IMR-90 (cell line): ENCODE measurements at regions not wholly inside any gene's neighbourhood (a gene's known extent, or its start where the extent isn't known, plus 50 kb on each side); places are given as distances from the start of the nearest gene placed in this dataset.

Experiments used
- ATAC-seq: fragments of 200-7000 bp; cut with Tn5 transposase; 2 replicates; pipeline ENCODE4 v1.9.1; 2020; ENCODE audit warnings: low read depth, mild to moderate bottlenecking, moderate library complexity
- BruUV-seq: library from RNA; stranded (reverse); fragments of 400-500 nt; replicated peaks from 2 replicates; lab custom pipeline; 2021; lab: Mats Ljungman, UMichigan
- CTCF ChIA-PET: fragments of 300-600 bp; formaldehyde crosslinking; extraction: SDS; loops from one replicate; lab custom pipeline; 2021; ENCODE audit warnings: antibody characterized with exemption; lab: Yijun Ruan, JAX
- POLR2A ChIA-PET: fragments of 300-600 bp; sonication (Branson Sonifier 250); formaldehyde crosslinking; loops from one replicate; lab custom pipeline; 2022; ENCODE audit warnings: antibody characterized with exemption; ENCODE audit not compliant: unreplicated experiment; lab: Charles Lee
- DNase-seq: peaks from one replicate; pipeline ENCODE4 v3.0.0; 2013
- H2AFZ ChIP-seq: replicated peaks from 2 replicates; pipeline ENCODE3; 2013; ENCODE audit warnings: low read length, mild to moderate bottlenecking; ENCODE audit not compliant: poor library complexity
- H2AK5ac ChIP-seq: 2 replicates; pipeline ENCODE4 v1.6.1; 2013; ENCODE audit warnings: low read depth, low read length, inconsistent platforms
- H2AK9ac ChIP-seq: replicated peaks from 2 replicates; pipeline ENCODE3; 2013; ENCODE audit warnings: mild to moderate bottlenecking, low read depth, low read length, moderate library complexity; ENCODE audit not compliant: poor library complexity
- H2BK120ac ChIP-seq: 2 replicates; pipeline ENCODE4 v1.6.1; 2013; ENCODE audit warnings: low read depth, low read length, inconsistent platforms
- H2BK15ac ChIP-seq: 3 replicates; pipeline ENCODE4 v1.6.1; 2013; ENCODE audit warnings: low read depth, low read length, inconsistent platforms
- H2BK20ac ChIP-seq: 2 replicates; pipeline ENCODE4 v1.6.1; 2013; ENCODE audit warnings: low read depth, mild to moderate bottlenecking, inconsistent platforms, low read length, moderate library complexity
- H2BK5ac ChIP-seq: 2 replicates; pipeline ENCODE4 v1.6.1; 2013; ENCODE audit warnings: mild to moderate bottlenecking, low read depth, low read length, inconsistent platforms; ENCODE audit not compliant: poor library complexity, severe bottlenecking
- H3K14ac ChIP-seq: replicated peaks from 2 replicates; pipeline ENCODE4 v1.6.1; 2013; ENCODE audit warnings: low read depth, low read length, inconsistent platforms
- H3K18ac ChIP-seq: 2 replicates; pipeline ENCODE4 v1.6.1; 2013; ENCODE audit warnings: low read depth, low read length, control low read depth
- H3K23ac ChIP-seq: 2 replicates; pipeline ENCODE4 v1.6.1; 2013; ENCODE audit warnings: low read depth, low read length, inconsistent platforms
- H3K27ac ChIP-seq: 2 replicates; pipeline ENCODE4 v1.5.1; 2013; ENCODE audit warnings: mild to moderate bottlenecking, control low read depth, low read length; ENCODE audit not compliant: insufficient read depth
- H3K27me3 ChIP-seq: 2 replicates; pipeline ENCODE4 v1.6.1; 2013; ENCODE audit warnings: low read length; ENCODE audit not compliant: control insufficient read depth, insufficient read depth
- H3K36me3 ChIP-seq: 2 replicates; pipeline ENCODE4 v1.6.1; 2013; ENCODE audit warnings: low read length, mixed read lengths; ENCODE audit not compliant: control insufficient read depth, insufficient read depth
- H3K4ac ChIP-seq: 2 replicates; pipeline ENCODE4 v1.6.1; 2013; ENCODE audit warnings: low read depth, low read length, inconsistent platforms
- H3K4me1 ChIP-seq: 2 replicates; pipeline ENCODE4 v1.6.1; 2013; ENCODE audit warnings: low read length, mixed read lengths; ENCODE audit not compliant: control insufficient read depth, insufficient read depth
- H3K4me2 ChIP-seq: 2 replicates; pipeline ENCODE4 v1.6.1; 2013; ENCODE audit warnings: low read depth, mild to moderate bottlenecking, control low read depth, low read length, moderate library complexity
- H3K4me3 ChIP-seq: 2 replicates; pipeline ENCODE4 v1.5.1; 2013; ENCODE audit warnings: low read depth, mild to moderate bottlenecking, control low read depth, low read length, moderate library complexity; ENCODE audit not compliant: insufficient read depth
- H3K56ac ChIP-seq: 2 replicates; pipeline ENCODE4 v1.6.1; 2013; ENCODE audit warnings: low read length, inconsistent platforms; ENCODE audit not compliant: insufficient read depth; ENCODE audit errors: extremely low read depth
- H3K79me1 ChIP-seq, 2 experiments: 2 replicates each; pipeline ENCODE4 v1.6.1; 2013; ENCODE audit warnings: low read length in 2 of 2, inconsistent platforms in 1 of 2, low read depth in 1 of 2
- H3K9ac ChIP-seq: 2 replicates; pipeline ENCODE4 v1.6.1; 2013; ENCODE audit warnings: low read depth, low read length, control low read depth
- H3K9me1 ChIP-seq: 2 replicates; pipeline ENCODE4 v1.6.1; 2013; ENCODE audit warnings: low read length, inconsistent platforms; ENCODE audit not compliant: insufficient read depth
- H3K9me3 ChIP-seq: 2 replicates; pipeline ENCODE4 v1.6.1; 2013; ENCODE audit warnings: low read length; ENCODE audit not compliant: control insufficient read depth, insufficient read depth
- H4K20me1 ChIP-seq: 2 replicates; pipeline ENCODE4 v1.6.1; 2013; ENCODE audit warnings: low read length, inconsistent platforms; ENCODE audit not compliant: insufficient read depth
- H4K5ac ChIP-seq: 2 replicates; pipeline ENCODE4 v1.6.1; 2013; ENCODE audit warnings: mild to moderate bottlenecking, low read depth, low read length, control low read depth
- H4K8ac ChIP-seq, 2 experiments: 2 replicates each; pipeline ENCODE4 v1.6.1; 2013; ENCODE audit warnings: low read depth in 2 of 2, low read length in 2 of 2, control low read depth in 1 of 2, inconsistent platforms in 1 of 2
- H4K91ac ChIP-seq: 2 replicates; pipeline ENCODE4 v1.6.1; 2013; ENCODE audit warnings: low read depth, low read length, inconsistent platforms; ENCODE audit not compliant: insufficient read depth
- BHLHE40 ChIP-seq: fragments of 150-350 bp; IDR thresholded peaks from 2 replicates; pipeline ENCODE4 v1.6.1; 2016; ENCODE audit warnings: mild to moderate bottlenecking, low read depth, low read length
- CHD1 ChIP-seq: IDR thresholded peaks from 2 replicates; pipeline ENCODE4 v1.6.1; 2012; ENCODE audit warnings: low read depth, low read length, improper control_type of control experiment
- CTCF ChIP-seq: conservative IDR thresholded peaks from 2 replicates; pipeline ENCODE4 v1.5.1; 2012; ENCODE audit warnings: mild to moderate bottlenecking, low read depth, low read length, improper control_type of control experiment
- ELK1 ChIP-seq: fragments of 150-350 bp; IDR thresholded peaks from 2 replicates; pipeline ENCODE4 v1.6.1; 2016; ENCODE audit warnings: low read depth, mild to moderate bottlenecking, low read length, moderate library complexity, borderline replicate concordance
- FOS ChIP-seq: fragments of 150-350 bp; IDR thresholded peaks from 2 replicates; pipeline ENCODE4 v1.6.1; 2016; ENCODE audit warnings: low read depth, low read length
- MAFK ChIP-seq: IDR thresholded peaks from 2 replicates; pipeline ENCODE4 v1.6.1; 2012; ENCODE audit warnings: low read depth, low read length, improper control_type of control experiment
- MXI1 ChIP-seq: IDR thresholded peaks from 2 replicates; pipeline ENCODE4 v1.6.1; 2012; ENCODE audit warnings: low read depth, mild to moderate bottlenecking, low read length, moderate library complexity, borderline replicate concordance
- NFE2L2 ChIP-seq: fragments of 150-350 bp; IDR thresholded peaks from 2 replicates; pipeline ENCODE4 v1.6.1; 2016; ENCODE audit warnings: low read depth, mild to moderate bottlenecking, low read length
- POLR2A ChIP-seq: IDR thresholded peaks from 2 replicates; pipeline ENCODE4 v1.6.1; 2012; ENCODE audit warnings: mild to moderate bottlenecking, low read depth, low read length
- RAD21 ChIP-seq: IDR thresholded peaks from 2 replicates; pipeline ENCODE4 v1.6.1; 2012; ENCODE audit warnings: low read length, improper control_type of control experiment
- RCOR1 ChIP-seq: IDR thresholded peaks from 2 replicates; pipeline ENCODE4 v1.6.1; 2012; ENCODE audit warnings: mild to moderate bottlenecking, low read length, improper control_type of control experiment; ENCODE audit not compliant: insufficient replicate concordance
- RFX5 ChIP-seq: IDR thresholded peaks from 2 replicates; pipeline ENCODE4 v1.8.0; 2012; ENCODE audit warnings: low read depth, mild to moderate bottlenecking, low read length, moderate library complexity
- SMC3 ChIP-seq: fragments of 150-350 bp; IDR thresholded peaks from 2 replicates; pipeline ENCODE4 v1.6.1; 2016; ENCODE audit warnings: low read depth, mild to moderate bottlenecking, antibody characterized with exemption, low read length, moderate library complexity
- USF2 ChIP-seq: fragments of 150-350 bp; IDR thresholded peaks from 2 replicates; pipeline ENCODE4 v1.6.1; 2017; ENCODE audit warnings: mild to moderate bottlenecking, antibody characterized with exemption, low read length, low read depth
- WGBS, 2 experiments: methylation state at CpG; one replicate each; pipeline versions ENCODE4 v1.1.5 to v1.1.7; 2013; ENCODE audit warnings: missing lambda C conversion rate in 2 of 2; ENCODE audit not compliant: insufficient read length in 1 of 2; ENCODE audit errors: extremely low coverage in 2 of 2; 5-methylcytosine and 5-hydroxymethylcytosine counted together
- dilution Hi-C: fragments of 300-500 bp; cut with HindIII; formaldehyde crosslinking; loops from one replicate; pipeline ENCODE4 v1.14.3; 2018; ENCODE audit warnings: low sequenced_read_pairs; ENCODE audit not compliant: unreplicated experiment
- in situ Hi-C: fragments of 300-500 bp; cut with MboI; formaldehyde crosslinking; loops from 3 replicates; pipeline ENCODE4 v1.14.3; 2019; ENCODE audit warnings: low sequenced_read_pairs, inconsistent platforms, mixed read lengths
- intact Hi-C: fragments of 100-400 bp; cut with micrococcal nuclease; formaldehyde crosslinking; loops from 2 replicates; pipeline ENCODE4 v1.10.0; 2022

GRCh38 chr6:71044753-71045152 is 87.9 kb upstream of the B3GAT2 start:
- no peaks in the 10 kb centered on the region for H3K79me1 ChIP-seq
- peaks cover 3% of the 10 kb centered on the region; the same call in 1 of the 2 replicates for H3K27me3 ChIP-seq
- in situ Hi-C loops (no loop called here), intact Hi-C loops (no loop called here), dilution Hi-C loops (no loop called here)
- TF ChIP-seq CHD1 (no peak), SMC3 (no peak), MAFK (no peak), MXI1 (no peak), BHLHE40 (no peak), FOS (no peak), ELK1 (no peak), CTCF (no peak), RFX5 (no peak), POLR2A (no peak), NFE2L2 (no peak), RAD21 (no peak), USF2 (no peak), RCOR1 (no peak)
- H2BK5ac ChIP-seq = no peak overlapping the region
- no peaks in the 10 kb centered on the region for H3K4me1 ChIP-seq
- no peak overlapping the region for H3K27ac ChIP-seq
- no peak overlapping the region for H3K23ac ChIP-seq
- no peak overlapping the region for H3K4me2 ChIP-seq
- no peaks in the 10 kb centered on the region for H3K9me3 ChIP-seq
- BruUV-seq = no TSS peak
- no peak overlapping the region for H4K91ac ChIP-seq
- H3K18ac ChIP-seq = no peak overlapping the region
- no peak overlapping the region for H3K4ac ChIP-seq
- no peak for ATAC-seq
- H3K9ac ChIP-seq = no peak overlapping the region
- no peak overlapping the region for H2AFZ ChIP-seq
- no peaks in the 10 kb centered on the region for H3K36me3 ChIP-seq
- H4K20me1 ChIP-seq = no peaks in the 10 kb centered on the region
- no peak for DNase-seq
- CTCF ChIA-PET = no interaction called here
- no peaks in the 10 kb centered on the region for H3K9me1 ChIP-seq
- H4K5ac ChIP-seq = no peak overlapping the region
- H3K4me3 ChIP-seq = no peak overlapping the region
- H2BK20ac ChIP-seq = no peak overlapping the region
- no peak overlapping the region for H2AK5ac ChIP-seq
- H2AK9ac ChIP-seq = no peak overlapping the region
- H2BK120ac ChIP-seq = no peak overlapping the region
- WGBS, 2 experiments = no CpG with 5 or more reads among the region's 1 CpG
- no peak overlapping the region for H3K56ac ChIP-seq
- no peak overlapping the region for H2BK15ac ChIP-seq
- H3K14ac ChIP-seq = no peak overlapping the region
- no peak overlapping the region for H4K8ac ChIP-seq
- POLR2A ChIA-PET = no interaction called here
